Endodermal cell (in vitro differentiated cells): ENCODE measurements at regions not wholly inside any gene's neighbourhood (a gene's known extent, or its start where the extent isn't known, plus 50 kb on each side); places are given as distances from the start of the nearest gene placed in this dataset.

Experiments
- DNase-seq: peaks from one replicate; pipeline ENCODE4 v3.0.0-alpha.2; 2017
- H3K27ac ChIP-seq: 2 replicates; pipeline ENCODE4 v1.5.1; 2013; ENCODE audit warnings: mild to moderate bottlenecking, low read depth, low read length, moderate library complexity
- H3K27me3 ChIP-seq: 2 replicates; pipeline ENCODE4 v1.6.1; 2013; ENCODE audit warnings: mild to moderate bottlenecking, low read length, moderate library complexity; ENCODE audit not compliant: insufficient read depth, control insufficient read depth, poor library complexity, severe bottlenecking
- H3K36me3 ChIP-seq: 2 replicates; pipeline ENCODE4 v1.7.0; 2013; ENCODE audit warnings: mild to moderate bottlenecking, low read length, moderate library complexity; ENCODE audit not compliant: control insufficient read depth, insufficient read depth
- H3K4me1 ChIP-seq: one replicate; pipeline ENCODE4 v1.7.0; 2013; ENCODE audit warnings: low read length; ENCODE audit not compliant: control insufficient read depth, insufficient read depth
- H3K4me3 ChIP-seq: 2 replicates; pipeline ENCODE4 v1.5.1; 2013; ENCODE audit warnings: mild to moderate bottlenecking, low read length, moderate library complexity
- H3K9ac ChIP-seq: 2 replicates; pipeline ENCODE4 v1.6.1; 2013; ENCODE audit warnings: mild to moderate bottlenecking, low read length, moderate library complexity; ENCODE audit not compliant: poor library complexity, severe bottlenecking; ENCODE audit errors: extremely low read depth
- H3K9me3 ChIP-seq: 2 replicates; pipeline ENCODE4 v1.6.1; 2013; ENCODE audit warnings: mild to moderate bottlenecking, low read length, moderate library complexity; ENCODE audit not compliant: control insufficient read depth
- H3K27ac Mint-ChIP-seq: 2 replicates; pipeline ENCODE4 v1.8.0; 2020; ENCODE audit warnings: mixed read lengths
- H3K27me3 Mint-ChIP-seq: 2 replicates; pipeline ENCODE4 v1.8.0; 2021; ENCODE audit warnings: mild to moderate bottlenecking, mixed read lengths; ENCODE audit not compliant: insufficient read depth
- H3K36me3 Mint-ChIP-seq: 2 replicates; pipeline ENCODE4 v1.8.0; 2020; ENCODE audit warnings: low read depth, mixed read lengths
- H3K4me1 Mint-ChIP-seq: 2 replicates; pipeline ENCODE4 v1.8.0; 2020; ENCODE audit warnings: mixed read lengths
- H3K4me3 Mint-ChIP-seq: 2 replicates; pipeline ENCODE4 v1.8.0; 2020; ENCODE audit warnings: mild to moderate bottlenecking, moderate library complexity, mixed read lengths
- H3K9me3 Mint-ChIP-seq: 2 replicates; pipeline ENCODE4 v1.8.0; 2020; ENCODE audit warnings: mild to moderate bottlenecking, mixed read lengths
- CTCF ChIP-seq: fragments of 200-600 bp; sonication (generic); conservative IDR thresholded peaks from 2 replicates; pipeline ENCODE4 v1.5.0; 2021; ENCODE audit warnings: antibody characterized with exemption, mild to moderate bottlenecking
- WGBS, 2 experiments: methylation state at CpG; one replicate each; pipeline versions ENCODE4 v1.1.5 to v1.1.7; 2013; ENCODE audit warnings: missing lambda C conversion rate in 2 of 2, mixed read lengths in 1 of 2; ENCODE audit not compliant: insufficient coverage in 1 of 2, insufficient read length in 1 of 2; 5-methylcytosine and 5-hydroxymethylcytosine counted together

- H3K4me3 ChIP-seq, result no peak overlapping the region
- DNase-seq, result no peak
- WGBS, 2 experiments, result 80 to 86% methylated on average over 1 to 2 of the region's 4 CpGs
- H3K27ac ChIP-seq, result no peak overlapping the region
- Mint-ChIP-seq H3K27ac (peak overlapping the region; percentile 62), H3K4me1 (peaks cover 31% of the 10 kb centered on the region), H3K4me3 (peak overlapping the region; percentile 16), H3K36me3 (no peaks in the 10 kb centered on the region), H3K27me3 (peaks cover 3% of the 10 kb centered on the region), H3K9me3 (no peaks in the 10 kb centered on the region)
- TF ChIP-seq CTCF, result no peak
- H3K36me3 ChIP-seq, result no peaks in the 10 kb centered on the region
- H3K27me3 ChIP-seq, result no peaks in the 10 kb centered on the region
- H3K9me3 ChIP-seq, result no peaks in the 10 kb centered on the region
- H3K4me1 ChIP-seq, result no peaks in the 10 kb centered on the region
- no peak overlapping the region for H3K9ac ChIP-seq
These were observed 615.1 kb downstream of the CCER1 start for GRCh38 chr12:90339837-90340236.

- no peaks in the 10 kb centered on the region for H3K9me3 Mint-ChIP-seq
- Histone ChIP-seq H3K4me3 (no peak overlapping the region), H3K9me3 (no peaks in the 10 kb centered on the region), H3K27me3 (no peaks in the 10 kb centered on the region), H3K9ac (no peak overlapping the region), H3K4me1 (no peaks in the 10 kb centered on the region), H3K27ac (no peak overlapping the region), H3K36me3 (no peaks in the 10 kb centered on the region)
- H3K4me3 Mint-ChIP-seq, result no peak overlapping the region
- peak overlapping the region; percentile 10 for H3K27ac Mint-ChIP-seq
- peaks cover 31% of the 10 kb centered on the region for H3K4me1 Mint-ChIP-seq
- no peak for TF ChIP-seq CTCF
- DNase-seq, result peak; percentile 54
- peaks cover 3% of the 10 kb centered on the region for H3K27me3 Mint-ChIP-seq
- 4% methylated on average over 2 of the region's 2 CpGs; no CpG with 5 or more reads in 1 of the 2 experiments for WGBS, 2 experiments
- no peaks in the 10 kb centered on the region for H3K36me3 Mint-ChIP-seq
These were observed 616.6 kb downstream of the CCER1 start for GRCh38 chr12:90338365-90338764.

- Mint-ChIP-seq H3K36me3 (no peaks in the 10 kb centered on the region), H3K4me1 (peaks cover 31% of the 10 kb centered on the region)
These were observed 618.0 kb downstream of the CCER1 start for GRCh38 chr12:90337018-90337417.

More at GRCh38 chr12:90337018-90337417, 618.0 kb downstream of the CCER1 start:
- Histone ChIP-seq H3K36me3 (no peaks in the 10 kb centered on the region), H3K4me3 (no peak overlapping the region), H3K27ac (no peak overlapping the region), H3K9ac (no peak overlapping the region), H3K27me3 (no peaks in the 10 kb centered on the region), H3K4me1 (no peaks in the 10 kb centered on the region), H3K9me3 (no peaks in the 10 kb centered on the region)
- no peak for TF ChIP-seq CTCF
- no peaks in the 10 kb centered on the region for H3K9me3 Mint-ChIP-seq
- H3K27ac Mint-ChIP-seq, result no peak overlapping the region
- H3K27me3 Mint-ChIP-seq, result peaks cover 3% of the 10 kb centered on the region
- no peak overlapping the region for H3K4me3 Mint-ChIP-seq
- no peak for DNase-seq
